HepG2 (cell line): ENCODE measurements at regions not wholly inside any gene's neighbourhood (a gene's known extent, or its start where the extent isn't known, plus 50 kb on each side); places are given as distances from the start of the nearest gene placed in this dataset.

Source experiments
- ATAC-seq: fragments of 200-7000 bp; cut with Tn5 transposase; 3 replicates; pipeline ENCODE4 v1.9.1; 2020; ENCODE audit warnings: mild to moderate bottlenecking, moderate library complexity
- BruUV-seq: library from RNA; stranded (reverse); fragments of 400-500 nt; replicated peaks from 2 replicates; lab custom pipeline; 2021; lab: Mats Ljungman, UMichigan
- CTCF ChIA-PET: fragments of 300-600 bp; formaldehyde crosslinking; extraction: SDS; loops from one replicate; lab custom pipeline; 2021; ENCODE audit warnings: low total read pairs, inconsistent platforms, low intra/inter-chr PET ratio; lab: Yijun Ruan, JAX
- POLR2A ChIA-PET: fragments of 350-600 bp; sonication (Branson Sonifier 250); formaldehyde crosslinking; loops from one replicate; lab custom pipeline; 2020; ENCODE audit warnings: antibody characterized with exemption, inconsistent platforms; lab: Yijun Ruan, JAX
- DNase-seq: peaks from one replicate; pipeline ENCODE4 v3.0.0-alpha.2; 2015; ENCODE audit warnings: low spot score
- FAIRE-seq: peaks from 3 replicates; lab custom pipeline; 2011; peaks lifted over from hg19 to GRCh38; lab: Jason Lieb, UNC
- H2AFZ ChIP-seq: one replicate; pipeline ENCODE4 v1.6.1; 2011; ENCODE audit warnings: low read length, inconsistent platforms
- H3K27ac ChIP-seq: fragments of 300-600 bp; 3 replicates; pipeline ENCODE4 v1.8.0; 2011; ENCODE audit warnings: mixed run types, mild to moderate bottlenecking, mixed read lengths, low read length, inconsistent platforms; ENCODE audit not compliant: insufficient read depth; ENCODE audit errors: extremely low read length
- H3K27me3 ChIP-seq, 2 experiments: fragments of 200-600 bp in 1 of 2; 2 replicates in 1 of 2; 3 replicates in 1 of 2; pipeline versions ENCODE4 v1.6.0 to v1.8.0; 2011; ENCODE audit warnings: low read length in 2 of 2, mild to moderate bottlenecking in 2 of 2, moderate library complexity in 2 of 2, inconsistent platforms in 1 of 2; ENCODE audit not compliant: insufficient read depth in 2 of 2, control insufficient read depth in 1 of 2
- H3K36me3 ChIP-seq, 2 experiments: fragments of 200-600 bp in 1 of 2; replicated peaks in 1 of 2; 2 replicates in 1 of 2; 3 replicates in 1 of 2; pipeline versions ENCODE4 v1.5.1 to v1.8.0; 2011; ENCODE audit warnings: low read length in 2 of 2, inconsistent platforms in 1 of 2; ENCODE audit not compliant: insufficient read depth in 2 of 2, control insufficient read depth in 1 of 2
- H3K4me1 ChIP-seq: 2 replicates; pipeline ENCODE4 v1.5.1; 2012; ENCODE audit warnings: low read length, inconsistent platforms; ENCODE audit not compliant: insufficient read depth
- H3K4me2 ChIP-seq: 2 replicates; pipeline ENCODE4 v1.6.0; 2011; ENCODE audit warnings: low read depth, low read length, inconsistent platforms
- H3K4me3 ChIP-seq, 3 experiments: fragments of 200-600 bp in 1 of 3; sonication (generic), shearing (Covaris generic) in 1 of 3; replicated peaks in 1 of 3; 2 replicates each; pipeline ENCODE4 v1.5.1; 2011 to 2016; ENCODE audit warnings: low read length in 3 of 3, inconsistent platforms in 2 of 3, low read depth in 2 of 3, mild to moderate bottlenecking in 2 of 3, control low read depth in 1 of 3, mixed read lengths in 1 of 3; ENCODE audit not compliant: insufficient read depth in 1 of 3
- H3K79me2 ChIP-seq: one replicate; pipeline ENCODE4 v1.6.1; 2011; ENCODE audit warnings: low read length, inconsistent platforms; ENCODE audit not compliant: insufficient read depth
- H3K9ac ChIP-seq: 2 replicates; pipeline ENCODE4 v1.6.0; 2011; ENCODE audit warnings: mild to moderate bottlenecking, low read depth, low read length, inconsistent platforms; ENCODE audit not compliant: insufficient read depth
- H3K9me3 ChIP-seq: 2 replicates; pipeline ENCODE4 v1.5.1; 2012; ENCODE audit warnings: mild to moderate bottlenecking, low read length
- H4K20me1 ChIP-seq: 2 replicates; pipeline ENCODE4 v1.6.0; 2011; ENCODE audit warnings: inconsistent platforms, mild to moderate bottlenecking, low read length, moderate library complexity; ENCODE audit not compliant: insufficient read depth
- ATF5 ChIP-seq: sonication (generic); formaldehyde crosslinking; IDR thresholded peaks from 2 replicates; pipeline ENCODE4 v1.4.0; 2020; ENCODE audit warnings: mild to moderate bottlenecking, low read depth, missing genetic modification reagents
- FOXO4 ChIP-seq: sonication (generic); formaldehyde crosslinking; conservative IDR thresholded peaks from 2 replicates; pipeline ENCODE4 v1.8.1; 2023; ENCODE audit warnings: missing genetic modification reagents
- MAFF ChIP-seq: IDR thresholded peaks from 2 replicates; pipeline ENCODE4 v1.6.1; 2011; ENCODE audit warnings: low read depth, low read length, improper control_type of control experiment
- MAFK ChIP-seq, 2 experiments: IDR thresholded peaks in 1 of 2; conservative IDR thresholded peaks in 1 of 2; 2 replicates each; pipeline ENCODE4 v1.6.1; 2011; ENCODE audit warnings: improper control_type of control experiment in 2 of 2, low read length in 2 of 2
- NFE2L2 ChIP-seq: fragments of 150-350 bp; IDR thresholded peaks from 2 replicates; pipeline ENCODE4 v1.6.1; 2014; ENCODE audit warnings: low read length
- TSC22D2 ChIP-seq: sonication (generic); formaldehyde crosslinking; IDR thresholded peaks from 2 replicates; pipeline ENCODE4 v1.5.1; 2020; ENCODE audit warnings: missing genetic modification reagents, mild to moderate bottlenecking, borderline replicate concordance
- ZNF335 ChIP-seq: sonication (generic); formaldehyde crosslinking; IDR thresholded peaks from 2 replicates; pipeline ENCODE4 v1.4.0; 2020; ENCODE audit warnings: missing genetic modification reagents
- ZNF337 ChIP-seq: sonication (generic); formaldehyde crosslinking; IDR thresholded peaks from 2 replicates; pipeline ENCODE4 v1.5.1; 2020; ENCODE audit warnings: missing genetic modification reagents, low read depth, mild to moderate bottlenecking, borderline replicate concordance
- WGBS: methylation state at CpG from one replicate; pipeline ENCODE4 v1.1.6; 2017; ENCODE audit warnings: low lambda C conversion rate; 5-methylcytosine and 5-hydroxymethylcytosine counted together
- in situ Hi-C: cut with HindIII; loops from 2 replicates; pipeline ENCODE4 v1.10.0; 2017; ENCODE audit warnings: low pct_unique_long_range_greater_than_20kb; ENCODE audit not compliant: extremely low pct_ligation_motif_present
- intact Hi-C: fragments of 100-400 bp; cut with micrococcal nuclease; formaldehyde crosslinking; loops from one replicate; pipeline ENCODE4 v1.10.0; 2022; ENCODE audit not compliant: unreplicated experiment
- TF ChIP-seq, protein P1 (sequence below): sonication (generic); formaldehyde crosslinking; IDR thresholded peaks from 2 replicates; pipeline ENCODE4 v1.8.0; 2022; ENCODE audit warnings: low read depth, missing genetic modification reagents

- Histone ChIP-seq H3K79me2 (no peaks in the 10 kb centered on the region), H3K9me3 (no peaks in the 10 kb centered on the region), H3K27me3 (peaks cover 0 to 15% of the 10 kb centered on the region in 2 experiments; a peak in 2 of 5 replicates), H3K4me2 (no peak overlapping the region), H3K27ac (no peak overlapping the region), H3K9ac (no peak overlapping the region), H3K36me3 (no peaks in the 10 kb centered on the region), H3K4me3 (no peak overlapping the region), H3K4me1 (no peaks in the 10 kb centered on the region), H2AFZ (no peak overlapping the region), H4K20me1 (no peaks in the 10 kb centered on the region)
- ATAC-seq (no peak), FAIRE-seq (peak; percentile 4), DNase-seq (no peak)
- in situ Hi-C loops (no loop called here), intact Hi-C loops (no loop called here)
- no TSS peak for BruUV-seq
- 19% methylated on average over 2 of the region's 2 CpGs for WGBS
- CTCF ChIA-PET, result no interaction called here
- TF ChIP-seq MAFF (peak; percentile 43), NFE2L2 (peak; percentile 81), FOXO4 (CRISPR knock-in tag) (no peak), MAFK (conservative IDR thresholded peaks at IDR 0.05 in 1 of 2, IDR thresholded peaks at IDR 0.05 in 1 of 2; ENCODE audit: low read length in 2 of 2) (peak; percentile 19 to 51; a peak in 3 of 4 replicates)
- POLR2A ChIA-PET, result no interaction called here
Observed at GRCh38 chr2:64345998-64346397, 108.0 kb upstream of the LGALSL start.

GRCh38 chr2:64348386-64349130 is 105.4 kb upstream of the LGALSL start:
- H3K9ac ChIP-seq, result no peak overlapping the region
- no TSS peak for BruUV-seq
- no peaks in the 10 kb centered on the region for H3K79me2 ChIP-seq
- ChIA-PET CTCF (no interaction called here), POLR2A (no interaction called here)
- no peaks in the 10 kb centered on the region for H3K9me3 ChIP-seq
- in situ Hi-C loops, result no loop called here
- no peak overlapping the region for H2AFZ ChIP-seq
- DNase-seq (no peak), ATAC-seq (no peak), FAIRE-seq (no peak)
- no peaks in the 10 kb centered on the region for H3K4me1 ChIP-seq
- 33% methylated on average over 6 of the region's 6 CpGs for WGBS
- H3K4me3 ChIP-seq, result no peak overlapping the region
- no peak overlapping the region for H3K4me2 ChIP-seq
- H3K36me3 ChIP-seq, result no peaks in the 10 kb centered on the region
- no peak overlapping the region for H3K27ac ChIP-seq
- no peaks in the 10 kb centered on the region for H4K20me1 ChIP-seq
- no peak for TF ChIP-seq ATF5 (CRISPR knock-in tag)
- TF ChIP-seq ZNF335, result no peak
- TF ChIP-seq TSC22D2, result no peak
- TF ChIP-seq, protein P1, sequence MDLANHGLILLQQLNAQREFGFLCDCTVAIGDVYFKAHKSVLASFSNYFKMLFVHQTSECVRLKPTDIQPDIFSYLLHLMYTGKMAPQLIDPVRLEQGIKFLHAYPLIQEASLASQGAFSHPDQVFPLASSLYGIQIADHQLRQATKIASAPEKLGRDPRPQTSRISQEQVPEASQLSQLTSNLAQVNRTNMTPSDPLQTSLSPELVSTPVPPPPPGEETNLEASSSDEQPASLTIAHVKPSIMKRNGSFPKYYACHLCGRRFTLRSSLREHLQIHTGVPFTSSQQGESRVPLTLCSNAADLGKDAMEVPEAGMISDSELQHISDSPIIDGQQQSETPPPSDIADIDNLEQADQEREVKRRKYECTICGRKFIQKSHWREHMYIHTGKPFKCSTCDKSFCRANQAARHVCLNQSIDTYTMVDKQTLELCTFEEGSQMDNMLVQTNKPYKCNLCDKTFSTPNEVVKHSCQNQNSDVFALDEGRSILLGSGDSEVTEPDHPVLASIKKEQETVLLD, result no peak
- TF ChIP-seq ZNF337 (CRISPR knock-in tag), result no peak
- 0 out of 5 replicates have a peak, but pooled peaks cover 0 to 4% of the 10 kb centered on the region in 2 experiments for H3K27me3 ChIP-seq
- intact Hi-C loops, result no loop called here
